T-helper 2 cell treated with Interferon-gamma antibody and Interleukin-4, amounts not matched to agents 100 ng/mL and 5 ng/mL, for 36 hours (primary cell): ENCODE measurements at regions not wholly inside any gene's neighbourhood (a gene's known extent, or its start where the extent isn't known, plus 50 kb on each side); places are given as distances from the start of the nearest gene placed in this dataset.

Experiments
- intact Hi-C: fragments of 100-400 bp; cut with micrococcal nuclease; formaldehyde crosslinking; loops from one replicate; pipeline ENCODE4 v1.15.1; 2023

- intact Hi-C loops, result no loop called here
Observed at GRCh38 chr11:116563712-116564047, 209.1 kb downstream of the BUD13 start.

GRCh38 chr11:116563028-116563711 is 209.6 kb downstream of the BUD13 start:
- intact Hi-C loops, result no loop called here

GRCh38 chr11:116560589-116560988 is 212.2 kb downstream of the BUD13 start:
- intact Hi-C loops, result no loop called here

GRCh38 chr11:116558504-116559211 is 214.1 kb downstream of the BUD13 start:
- intact Hi-C loops, result no loop called here

DNA sequence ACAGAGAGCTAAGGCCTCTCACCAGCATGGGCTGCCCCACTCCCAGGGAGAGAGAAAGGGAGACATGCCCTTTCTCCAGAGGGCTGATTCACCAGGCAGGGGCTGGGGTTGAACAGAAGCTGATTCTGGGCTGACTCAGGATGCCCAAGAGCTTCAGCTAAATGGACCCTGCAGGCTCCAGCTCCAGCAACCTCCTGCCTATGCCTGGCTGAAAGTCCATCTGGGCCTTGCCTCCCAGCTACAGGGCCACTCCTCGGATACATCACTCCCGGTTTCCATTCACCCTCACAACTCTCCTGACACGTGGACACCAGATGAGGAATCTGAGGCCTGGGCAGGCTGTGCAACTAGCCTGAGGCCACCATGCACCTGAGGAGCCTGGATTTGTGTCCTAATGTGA is 215.5 kb downstream of the BUD13 start:
- intact Hi-C loops, result no loop called here

DNA sequence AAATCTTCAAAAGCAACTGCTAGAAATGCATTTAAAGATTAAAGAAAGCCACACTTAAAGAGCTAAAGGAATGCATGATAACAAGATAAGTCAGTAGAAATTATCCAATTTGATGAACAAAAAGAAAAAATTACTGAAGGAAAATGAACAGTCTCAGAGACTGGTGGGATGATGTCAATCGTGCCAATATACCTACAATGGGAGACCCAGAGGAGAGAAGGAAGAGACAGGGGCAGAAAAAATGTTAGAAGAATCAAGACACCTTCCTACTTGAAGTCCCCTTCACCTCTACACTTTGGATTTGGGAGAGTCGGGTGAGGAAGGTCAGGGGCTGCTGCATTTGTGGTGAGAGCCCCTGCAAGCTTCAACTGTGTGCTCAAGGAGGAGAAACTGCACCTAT is 216.3 kb downstream of the BUD13 start:
- intact Hi-C loops, result no loop called here

GRCh38 chr11:116553482-116553881 is 219.3 kb downstream of the BUD13 start:
- intact Hi-C loops, result no loop called here

GRCh38 chr11:116551576-116551975 is 221.2 kb downstream of the BUD13 start:
- intact Hi-C loops, result no loop called here

DNA sequence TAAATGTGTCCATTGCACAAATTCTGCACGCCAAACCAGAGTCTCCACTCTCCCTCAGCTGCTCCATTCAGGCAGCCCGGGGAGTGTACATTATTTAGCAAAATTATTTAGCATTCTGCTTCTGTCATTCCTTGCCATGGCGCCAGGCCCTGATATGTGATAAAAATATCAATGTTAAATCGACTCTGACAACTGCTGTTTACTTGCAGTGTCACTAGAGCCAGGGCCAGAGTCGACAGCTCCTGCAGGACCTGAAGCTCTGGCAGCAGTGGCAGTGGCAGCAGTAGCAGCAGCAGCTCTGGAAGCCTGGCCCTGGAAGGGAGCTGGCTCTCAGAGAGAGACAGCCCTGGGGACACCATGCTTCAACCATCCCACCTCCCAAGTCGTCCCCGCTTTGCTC is 224.5 kb downstream of the BUD13 start:
- intact Hi-C loops, result no loop called here

GRCh38 chr11:116547571-116547970 is 225.2 kb downstream of the BUD13 start:
- intact Hi-C loops, result no loop called here

DNA sequence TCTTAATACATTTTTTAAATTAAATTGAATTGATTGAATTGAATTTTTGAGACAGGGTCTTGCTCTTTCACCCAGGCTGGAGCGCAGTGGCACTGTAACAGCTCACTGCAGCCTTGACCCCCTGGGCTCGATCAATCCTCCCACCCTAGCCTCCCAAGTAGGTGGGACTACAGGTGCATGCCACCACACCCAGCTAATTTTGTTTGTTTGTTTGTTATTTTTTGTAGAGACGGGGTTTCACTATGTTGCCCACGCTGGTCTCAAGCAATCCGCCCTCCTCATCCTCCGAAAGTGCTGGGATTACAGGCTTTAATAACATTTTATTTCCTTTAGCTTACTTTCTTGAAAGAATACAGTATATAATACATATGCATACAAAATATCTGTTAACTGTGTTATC is 226.9 kb downstream of the BUD13 start:
- intact Hi-C loops, result no loop called here

DNA sequence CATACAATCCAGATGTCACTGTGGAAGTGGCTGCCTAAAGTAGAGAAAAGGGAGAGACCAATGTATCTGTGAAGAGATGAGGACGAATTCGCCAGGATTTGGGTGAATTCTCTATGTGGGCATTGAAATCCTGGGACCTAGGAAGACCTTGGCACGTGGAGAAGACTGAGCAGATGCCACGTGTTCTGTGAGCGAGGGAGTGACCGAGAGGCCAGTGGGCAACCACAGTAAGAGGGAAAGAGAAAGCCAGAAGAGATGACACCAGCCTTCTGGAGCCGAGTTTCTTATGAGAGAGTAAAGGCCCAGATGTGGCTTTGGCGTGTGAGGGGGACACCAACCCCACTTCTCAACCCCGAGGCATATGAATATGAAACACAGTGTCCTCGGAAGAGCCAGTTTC is 228.1 kb downstream of the BUD13 start:
- intact Hi-C loops, result no loop called here

GRCh38 chr11:116543911-116544475 is 228.8 kb downstream of the BUD13 start:
- intact Hi-C loops, result no loop called here

- intact Hi-C loops, result no loop called here
Observed at GRCh38 chr11:116543099-116543498, 229.7 kb downstream of the BUD13 start.

GRCh38 chr11:116542406-116542805 is 230.4 kb downstream of the BUD13 start:
- intact Hi-C loops, result no loop called here

DNA sequence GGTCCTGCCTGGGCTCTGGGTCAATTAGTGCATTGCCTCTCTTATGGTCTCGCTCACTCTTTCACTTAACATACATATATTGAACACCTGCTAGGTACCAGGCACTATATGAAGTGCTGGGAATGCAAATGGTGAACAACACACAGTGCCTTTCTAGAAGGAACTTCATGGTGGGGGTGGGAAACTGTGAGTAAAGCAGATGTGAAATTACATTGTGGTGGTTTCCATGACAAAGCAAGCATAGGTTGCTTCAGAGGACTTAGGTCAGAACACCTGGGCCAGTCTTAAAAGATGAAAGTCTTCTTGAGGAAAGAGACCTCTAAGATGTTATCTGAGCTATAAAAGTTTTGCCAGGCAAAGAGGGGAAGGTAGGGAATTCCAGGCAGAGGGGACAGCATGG is 231.3 kb downstream of the BUD13 start:
- intact Hi-C loops, result no loop called here

- intact Hi-C loops, result no loop called here
Observed at GRCh38 chr11:116540645-116541304, 232.0 kb downstream of the BUD13 start.

- intact Hi-C loops, result no loop called here
Observed at GRCh38 chr11:116539836-116540418, 232.9 kb downstream of the BUD13 start.

DNA sequence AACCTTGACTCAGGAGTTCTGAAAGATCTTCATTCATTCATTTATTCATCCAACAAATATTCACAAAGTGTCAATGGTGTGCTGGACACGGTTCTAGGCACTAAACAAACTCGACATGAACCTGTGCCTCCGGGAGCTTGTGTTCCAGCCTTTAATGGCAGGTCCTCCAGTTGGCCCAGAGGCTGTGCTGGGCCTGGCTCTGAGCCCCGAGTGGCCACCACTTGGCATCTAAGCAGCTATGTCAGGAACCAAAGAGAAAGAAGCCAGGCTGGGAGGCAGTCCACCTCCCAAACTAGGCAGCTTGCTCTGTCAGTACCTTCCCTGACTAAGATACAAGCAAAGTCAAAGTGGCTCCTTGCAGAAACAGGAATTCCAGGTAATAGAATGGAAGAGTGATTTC is 233.6 kb downstream of the BUD13 start:
- intact Hi-C loops, result no loop called here

- intact Hi-C loops, result no loop called here
Observed at GRCh38 chr11:116538677-116539076, 234.1 kb downstream of the BUD13 start.

DNA sequence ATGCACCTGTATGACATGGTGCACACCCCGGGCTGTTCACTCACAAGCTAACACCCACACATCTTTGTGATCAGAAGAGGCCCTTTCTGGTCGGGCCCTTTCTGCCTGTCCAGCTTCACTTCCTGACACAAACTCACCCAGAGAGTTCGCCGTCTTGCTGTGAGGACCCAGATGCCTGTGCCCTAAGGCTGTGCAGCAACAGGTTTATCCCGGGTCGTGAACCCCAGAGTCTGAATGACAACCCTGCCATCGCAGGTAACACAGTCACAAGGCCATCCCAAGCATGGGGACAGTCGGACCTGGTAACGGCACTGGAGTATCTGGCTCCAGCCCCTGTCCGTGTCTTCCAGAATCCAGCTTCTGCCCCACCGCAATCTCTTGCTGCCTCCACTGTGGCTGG is 235.1 kb downstream of the BUD13 start:
- intact Hi-C loops, result no loop called here

- intact Hi-C loops, result no loop called here
Observed at GRCh38 chr11:116537121-116537520, 235.7 kb downstream of the BUD13 start.
